ENCODE measurements at regions not wholly inside any gene's neighbourhood (a gene's known extent, or its start where the extent isn't known, plus 50 kb on each side); places are given as distances from the start of the nearest gene placed in this dataset.

DNA sequence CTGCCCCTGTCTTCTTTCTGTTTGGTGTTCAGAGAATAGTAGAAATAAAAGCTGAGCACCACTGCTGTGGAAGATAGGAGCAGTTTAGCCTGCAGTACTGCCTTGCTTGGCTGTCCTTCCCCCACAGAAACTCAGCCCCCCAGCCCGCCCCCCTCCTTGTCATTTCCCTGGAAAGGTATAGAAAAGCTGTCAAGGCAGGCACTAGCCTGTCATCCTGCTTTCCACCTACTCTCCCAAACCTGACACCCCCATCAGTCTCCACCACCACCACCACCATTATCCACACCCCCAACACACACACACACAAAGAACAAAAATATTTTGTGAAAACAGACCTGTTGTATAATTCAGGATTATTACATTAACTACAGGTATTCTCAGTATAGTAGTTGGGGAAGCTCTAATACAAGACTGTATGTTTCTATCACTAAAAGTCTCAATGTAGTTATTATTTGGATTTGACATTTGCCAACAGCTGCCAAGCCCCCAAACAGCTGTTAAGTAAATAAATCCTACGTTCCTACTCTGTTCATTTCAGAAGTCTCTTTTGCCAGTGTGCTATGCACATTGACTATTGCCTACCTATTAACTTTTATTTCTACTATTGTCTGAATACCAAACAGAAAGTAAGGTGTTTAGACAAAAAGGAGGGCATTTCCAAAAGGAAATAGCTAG, 128.8 kb downstream of the CYB561 start:
- TF ChIP-seq NFIC (IDR thresholded peaks at IDR 0.05), result no peak
- no peak for TF ChIP-seq FOXM1 (IDR thresholded peaks at IDR 0.05; ENCODE audit: borderline replicate concordance, low read depth)
- TF ChIP-seq ZBTB7A (IDR thresholded peaks at IDR 0.05; ENCODE audit: low read depth), result no peak
- no peak for TF ChIP-seq TAF1 (IDR thresholded peaks at IDR 0.05; ENCODE audit: low read depth)
- TF ChIP-seq, protein P1, sequence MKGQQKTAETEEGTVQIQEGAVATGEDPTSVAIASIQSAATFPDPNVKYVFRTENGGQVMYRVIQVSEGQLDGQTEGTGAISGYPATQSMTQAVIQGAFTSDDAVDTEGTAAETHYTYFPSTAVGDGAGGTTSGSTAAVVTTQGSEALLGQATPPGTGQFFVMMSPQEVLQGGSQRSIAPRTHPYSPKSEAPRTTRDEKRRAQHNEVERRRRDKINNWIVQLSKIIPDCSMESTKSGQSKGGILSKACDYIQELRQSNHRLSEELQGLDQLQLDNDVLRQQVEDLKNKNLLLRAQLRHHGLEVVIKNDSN (IDR thresholded peaks at IDR 0.05), result no peak
- no peak for TF ChIP-seq TEAD4 (IDR thresholded peaks at IDR 0.05)
- no peak for TF ChIP-seq EP300 (IDR thresholded peaks at IDR 0.05; ENCODE audit: borderline replicate concordance)
- TF ChIP-seq EGR1 (IDR thresholded peaks at IDR 0.05), result no peak
- TF ChIP-seq YY1 (IDR thresholded peaks at IDR 0.05; ENCODE audit: low read depth), result no peak
- TF ChIP-seq, protein P2, sequence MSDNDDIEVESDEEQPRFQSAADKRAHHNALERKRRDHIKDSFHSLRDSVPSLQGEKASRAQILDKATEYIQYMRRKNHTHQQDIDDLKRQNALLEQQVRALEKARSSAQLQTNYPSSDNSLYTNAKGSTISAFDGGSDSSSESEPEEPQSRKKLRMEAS (IDR thresholded peaks at IDR 0.05), result no peak
- TF ChIP-seq TCF12 (IDR thresholded peaks at IDR 0.05; ENCODE audit: low read depth), result no peak
- no peak for TF ChIP-seq CEBPB (IDR thresholded peaks at IDR 0.05)
- TF ChIP-seq RAD21 (IDR thresholded peaks at IDR 0.05; ENCODE audit: low read depth), result no peak
- TF ChIP-seq CREB1 (IDR thresholded peaks at IDR 0.05; ENCODE audit: low read depth), result no peak
- TF ChIP-seq, protein P3, sequence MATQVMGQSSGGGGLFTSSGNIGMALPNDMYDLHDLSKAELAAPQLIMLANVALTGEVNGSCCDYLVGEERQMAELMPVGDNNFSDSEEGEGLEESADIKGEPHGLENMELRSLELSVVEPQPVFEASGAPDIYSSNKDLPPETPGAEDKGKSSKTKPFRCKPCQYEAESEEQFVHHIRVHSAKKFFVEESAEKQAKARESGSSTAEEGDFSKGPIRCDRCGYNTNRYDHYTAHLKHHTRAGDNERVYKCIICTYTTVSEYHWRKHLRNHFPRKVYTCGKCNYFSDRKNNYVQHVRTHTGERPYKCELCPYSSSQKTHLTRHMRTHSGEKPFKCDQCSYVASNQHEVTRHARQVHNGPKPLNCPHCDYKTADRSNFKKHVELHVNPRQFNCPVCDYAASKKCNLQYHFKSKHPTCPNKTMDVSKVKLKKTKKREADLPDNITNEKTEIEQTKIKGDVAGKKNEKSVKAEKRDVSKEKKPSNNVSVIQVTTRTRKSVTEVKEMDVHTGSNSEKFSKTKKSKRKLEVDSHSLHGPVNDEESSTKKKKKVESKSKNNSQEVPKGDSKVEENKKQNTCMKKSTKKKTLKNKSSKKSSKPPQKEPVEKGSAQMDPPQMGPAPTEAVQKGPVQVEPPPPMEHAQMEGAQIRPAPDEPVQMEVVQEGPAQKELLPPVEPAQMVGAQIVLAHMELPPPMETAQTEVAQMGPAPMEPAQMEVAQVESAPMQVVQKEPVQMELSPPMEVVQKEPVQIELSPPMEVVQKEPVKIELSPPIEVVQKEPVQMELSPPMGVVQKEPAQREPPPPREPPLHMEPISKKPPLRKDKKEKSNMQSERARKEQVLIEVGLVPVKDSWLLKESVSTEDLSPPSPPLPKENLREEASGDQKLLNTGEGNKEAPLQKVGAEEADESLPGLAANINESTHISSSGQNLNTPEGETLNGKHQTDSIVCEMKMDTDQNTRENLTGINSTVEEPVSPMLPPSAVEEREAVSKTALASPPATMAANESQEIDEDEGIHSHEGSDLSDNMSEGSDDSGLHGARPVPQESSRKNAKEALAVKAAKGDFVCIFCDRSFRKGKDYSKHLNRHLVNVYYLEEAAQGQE (IDR thresholded peaks at IDR 0.05; ENCODE audit: low read depth), result no peak

DNA sequence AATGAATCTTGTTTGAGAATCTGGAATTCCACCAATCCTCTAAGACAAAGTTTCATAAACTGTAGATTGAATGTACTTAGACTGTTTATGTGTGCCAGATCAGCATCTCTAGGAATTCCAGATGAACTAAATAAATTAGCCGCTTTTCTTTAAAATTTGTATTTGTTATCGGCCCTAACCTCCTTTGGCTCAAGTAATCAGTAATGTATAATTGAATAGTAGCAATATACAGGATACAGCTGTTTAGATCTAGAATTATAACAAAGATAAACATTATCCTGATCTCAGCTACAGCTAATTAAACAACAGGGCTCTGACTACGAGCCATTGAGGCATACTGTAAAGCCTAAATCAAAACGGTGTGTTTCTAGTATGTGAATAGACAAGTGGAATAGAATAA, 120.3 kb downstream of the CYB561 start:
- TF ChIP-seq YY1 (IDR thresholded peaks at IDR 0.05; ENCODE audit: low read depth) (no peak), FOXM1 (IDR thresholded peaks at IDR 0.05; ENCODE audit: borderline replicate concordance, low read depth) (no peak), CEBPB (IDR thresholded peaks at IDR 0.05) (no peak)
- TF ChIP-seq, protein P3 (IDR thresholded peaks at IDR 0.05; ENCODE audit: low read depth), result no peak

DNA sequence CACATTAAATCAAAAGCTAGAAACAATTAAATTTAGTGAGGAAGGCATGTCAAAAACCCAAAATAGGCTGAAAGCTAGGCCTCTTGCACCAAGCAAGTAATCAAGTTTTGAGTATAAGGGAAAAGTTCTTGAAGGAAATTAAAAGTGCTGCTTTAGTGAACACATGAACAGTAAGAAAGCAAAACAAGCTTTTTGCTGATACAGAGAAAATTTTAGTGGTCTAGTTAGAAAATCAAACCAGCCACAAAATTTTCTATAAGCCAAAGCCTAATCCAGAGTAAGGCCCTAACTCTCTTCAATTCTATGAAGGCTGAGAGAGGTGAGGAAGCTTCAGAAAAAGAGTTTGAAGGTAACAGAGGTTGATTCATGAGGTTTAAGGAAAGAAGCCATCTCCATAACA, 116.2 kb downstream of the CYB561 start:
- TF ChIP-seq, protein P2 (IDR thresholded peaks at IDR 0.05), result no peak
- TF ChIP-seq YY1 (IDR thresholded peaks at IDR 0.05; ENCODE audit: low read depth) (no peak), EP300 (IDR thresholded peaks at IDR 0.05; ENCODE audit: borderline replicate concordance) (no peak), FOXM1 (IDR thresholded peaks at IDR 0.05; ENCODE audit: borderline replicate concordance, low read depth) (no peak), TCF12 (IDR thresholded peaks at IDR 0.05; ENCODE audit: low read depth) (no peak), TEAD4 (IDR thresholded peaks at IDR 0.05) (no peak), CREB1 (IDR thresholded peaks at IDR 0.05; ENCODE audit: low read depth) (no peak), TAF1 (IDR thresholded peaks at IDR 0.05; ENCODE audit: low read depth) (no peak), ZBTB7A (IDR thresholded peaks at IDR 0.05; ENCODE audit: low read depth) (no peak), NFIC (IDR thresholded peaks at IDR 0.05) (no peak), RAD21 (IDR thresholded peaks at IDR 0.05; ENCODE audit: low read depth) (no peak), EGR1 (IDR thresholded peaks at IDR 0.05) (no peak), CEBPB (IDR thresholded peaks at IDR 0.05) (no peak)
- TF ChIP-seq, protein P1 (IDR thresholded peaks at IDR 0.05), result no peak
- TF ChIP-seq, protein P3 (IDR thresholded peaks at IDR 0.05; ENCODE audit: low read depth), result no peak

DNA sequence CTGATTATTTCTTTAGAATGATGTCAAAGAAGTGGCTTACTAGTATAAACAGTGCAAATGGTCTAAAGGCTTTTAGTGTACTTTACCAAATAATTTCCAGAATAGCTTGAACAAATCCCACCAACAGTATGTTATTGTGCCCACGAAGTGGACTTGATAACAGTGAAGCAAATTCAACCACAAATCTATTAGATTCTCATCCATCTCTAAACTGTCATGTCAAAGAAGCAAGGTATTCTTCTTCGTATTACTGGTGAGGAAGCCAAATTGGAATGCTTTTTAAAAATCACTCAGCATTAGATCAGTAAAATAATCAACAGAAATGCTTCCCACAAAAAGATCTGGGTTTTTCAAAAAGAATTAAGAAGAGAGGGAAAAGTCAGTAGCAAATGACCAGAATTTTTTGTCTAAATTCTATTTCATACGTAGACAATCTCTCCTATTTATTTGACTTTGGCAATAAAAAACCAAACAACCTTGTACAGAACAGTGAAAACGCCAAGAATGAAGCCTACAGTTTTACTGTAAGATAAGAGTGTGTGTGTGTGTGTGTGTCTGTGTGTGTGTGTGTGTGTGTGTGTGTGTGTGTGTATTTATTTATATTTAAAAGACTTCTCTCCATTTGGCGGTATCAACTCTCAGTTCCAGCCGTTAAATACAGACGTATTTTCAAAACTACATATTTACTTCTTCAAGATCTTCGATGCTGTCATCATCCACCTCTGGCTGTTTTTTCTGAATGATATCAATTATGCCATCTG, 114.6 kb downstream of the CYB561 start:
- TF ChIP-seq FOXM1 (IDR thresholded peaks at IDR 0.05; ENCODE audit: borderline replicate concordance, low read depth) (no peak), TAF1 (IDR thresholded peaks at IDR 0.05; ENCODE audit: low read depth) (no peak), ZBTB7A (IDR thresholded peaks at IDR 0.05; ENCODE audit: low read depth) (no peak), CREB1 (IDR thresholded peaks at IDR 0.05; ENCODE audit: low read depth) (no peak), YY1 (IDR thresholded peaks at IDR 0.05; ENCODE audit: low read depth) (no peak), CEBPB (IDR thresholded peaks at IDR 0.05) (no peak), RAD21 (IDR thresholded peaks at IDR 0.05; ENCODE audit: low read depth) (no peak), EP300 (IDR thresholded peaks at IDR 0.05; ENCODE audit: borderline replicate concordance) (no peak), TCF12 (IDR thresholded peaks at IDR 0.05; ENCODE audit: low read depth) (no peak), EGR1 (IDR thresholded peaks at IDR 0.05) (no peak), TEAD4 (IDR thresholded peaks at IDR 0.05) (no peak), NFIC (IDR thresholded peaks at IDR 0.05) (no peak)
- TF ChIP-seq, protein P2 (IDR thresholded peaks at IDR 0.05), result no peak
- TF ChIP-seq, protein P3 (IDR thresholded peaks at IDR 0.05; ENCODE audit: low read depth), result no peak
- TF ChIP-seq, protein P1 (IDR thresholded peaks at IDR 0.05), result no peak
